ENCODE measurements at regions not wholly inside any gene's neighbourhood (a gene's known extent, or its start where the extent isn't known, plus 50 kb on each side); places are given as distances from the start of the nearest gene placed in this dataset.

- H3K9me2 ChIP-seq (replicated peaks; ENCODE audit: control insufficient read depth, low read length), result no peaks in the 10 kb centered on the region
- TF ChIP-seq CTCF (IDR thresholded peaks at IDR 0.05; ENCODE audit: low read depth, low read length, poor library complexity, severe bottlenecking) (no peak), EZH2phosphoT487 (IDR thresholded peaks at IDR 0.05; ENCODE audit: borderline replicate concordance, low read length) (no peak)
- no peak overlapping the region for H3K4me3 ChIP-seq (ENCODE audit: low read length)
Measured at GRCh38 chr21:35323947-35324346, 274.8 kb upstream of the RUNX1 start.

DNA sequence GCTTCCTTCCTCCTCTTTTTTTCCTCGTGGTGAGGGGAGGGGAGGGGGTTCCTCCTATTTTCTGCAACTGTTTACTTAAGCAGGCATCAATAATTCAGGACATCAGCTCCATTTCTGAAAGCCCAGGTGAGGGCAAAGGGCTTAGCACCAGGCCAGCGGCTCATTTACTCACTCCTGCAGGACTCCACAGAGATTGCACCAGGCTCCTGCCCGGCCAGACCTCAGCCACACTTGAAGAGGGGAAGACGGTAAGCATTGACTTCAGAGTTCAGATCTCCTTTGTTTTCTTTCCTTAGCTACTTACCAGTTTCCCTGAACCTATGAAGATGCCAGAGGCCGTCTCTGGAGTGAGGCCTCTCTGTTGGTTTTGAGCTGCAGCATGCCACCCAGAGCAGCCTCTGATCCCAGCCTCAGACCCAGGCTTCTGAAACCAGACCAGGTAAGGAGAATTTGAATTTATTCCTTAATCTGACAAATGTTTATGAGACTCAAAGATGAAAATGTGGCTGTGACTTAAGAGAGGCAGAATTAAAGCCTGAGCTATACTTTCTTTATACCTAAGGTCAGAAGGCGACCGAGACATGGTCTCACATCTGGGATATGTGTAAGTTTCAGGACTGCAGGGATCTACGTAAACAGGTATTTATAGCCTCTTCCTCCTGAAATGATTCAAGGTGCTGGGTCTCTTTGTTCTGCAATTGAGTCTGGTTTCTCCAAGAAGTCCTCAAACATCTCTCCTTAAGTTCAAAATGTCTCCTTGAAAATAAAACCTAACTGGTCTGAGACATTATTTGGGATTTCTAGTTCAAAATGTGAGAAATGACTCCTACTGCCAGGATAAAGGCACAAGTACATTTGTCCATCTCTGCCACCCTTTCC lies 272.5 kb upstream of the RUNX1 start:
- Histone ChIP-seq H3K36me3 (ENCODE audit: control insufficient read depth, low read length) (no peaks in the 10 kb centered on the region), H3K79me2 (ENCODE audit: control insufficient read depth, low read length) (no peaks in the 10 kb centered on the region), H3K9me2 (replicated peaks; ENCODE audit: control insufficient read depth, low read length) (no peaks in the 10 kb centered on the region), H3K4me1 (ENCODE audit: control insufficient read depth, low read length) (no peaks in the 10 kb centered on the region), H4K20me1 (ENCODE audit: control insufficient read depth, insufficient read depth, low read depth, low read length) (no peaks in the 10 kb centered on the region), H3K4me3 (ENCODE audit: low read length) (no peak overlapping the region), H3K27me3 (ENCODE audit: control insufficient read depth, low read length) (no peaks in the 10 kb centered on the region), H3K4me2 (ENCODE audit: low read length) (no peak overlapping the region), H3F3A (ENCODE audit: control insufficient read depth, insufficient read depth) (no peaks in the 10 kb centered on the region), H3K27ac (ENCODE audit: low read depth, low read length) (no peak overlapping the region), H3K9me3 (ENCODE audit: control insufficient read depth, insufficient read depth, low read length) (no peaks in the 10 kb centered on the region)
- TF ChIP-seq CTCF (IDR thresholded peaks at IDR 0.05; ENCODE audit: low read depth, low read length, poor library complexity, severe bottlenecking) (no peak), EZH2phosphoT487 (IDR thresholded peaks at IDR 0.05; ENCODE audit: borderline replicate concordance, low read length) (no peak)

More at GRCh38 chr21:35323947-35324346, 274.8 kb upstream of the RUNX1 start:
- Histone ChIP-seq H3K4me2 (ENCODE audit: low read length) (no peak overlapping the region), H3K9me3 (ENCODE audit: control insufficient read depth, insufficient read depth, low read length) (no peaks in the 10 kb centered on the region), H3K27me3 (ENCODE audit: control insufficient read depth, low read length) (no peaks in the 10 kb centered on the region), H3K36me3 (ENCODE audit: control insufficient read depth, low read length) (no peaks in the 10 kb centered on the region), H3K27ac (ENCODE audit: low read depth, low read length) (no peak overlapping the region), H3K79me2 (ENCODE audit: control insufficient read depth, low read length) (no peaks in the 10 kb centered on the region), H3F3A (ENCODE audit: control insufficient read depth, insufficient read depth) (no peaks in the 10 kb centered on the region), H4K20me1 (ENCODE audit: control insufficient read depth, insufficient read depth, low read depth, low read length) (no peaks in the 10 kb centered on the region), H3K4me1 (ENCODE audit: control insufficient read depth, low read length) (no peaks in the 10 kb centered on the region)

DNA sequence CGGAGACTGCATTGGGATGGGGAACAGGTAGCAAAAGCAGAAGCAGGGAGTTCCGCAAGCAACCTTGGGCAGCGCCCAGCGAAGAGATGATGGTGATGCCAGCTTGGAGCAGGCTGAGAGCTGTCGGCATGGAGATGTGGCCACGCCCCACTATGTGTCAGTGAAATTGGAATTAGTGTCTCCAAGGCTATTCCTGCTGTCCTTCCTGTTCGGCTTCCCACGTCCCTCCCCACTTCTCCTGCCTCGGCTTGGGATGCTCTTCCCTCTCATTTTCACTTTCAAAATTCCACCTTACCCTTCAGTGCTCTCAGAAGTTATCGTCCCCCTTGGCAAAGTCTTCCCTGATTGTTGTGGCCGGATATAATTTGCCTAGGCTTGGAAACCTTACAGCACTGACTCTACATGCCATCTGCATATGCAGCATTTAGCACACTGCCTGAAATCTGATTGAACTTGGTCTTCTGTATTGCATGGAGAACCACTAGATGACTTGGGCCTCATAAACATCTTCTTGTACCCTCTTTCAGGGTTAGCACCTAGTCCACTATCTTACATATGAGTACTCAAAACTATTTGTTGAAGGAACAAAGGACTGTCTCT lies 270.7 kb upstream of the RUNX1 start:
- Histone ChIP-seq H3K27me3 (ENCODE audit: control insufficient read depth, low read length) (no peaks in the 10 kb centered on the region), H3K9me2 (replicated peaks; ENCODE audit: control insufficient read depth, low read length) (no peaks in the 10 kb centered on the region), H3K4me2 (ENCODE audit: low read length) (no peak overlapping the region), H3K27ac (ENCODE audit: low read depth, low read length) (no peak overlapping the region), H3F3A (ENCODE audit: control insufficient read depth, insufficient read depth) (no peaks in the 10 kb centered on the region), H3K36me3 (ENCODE audit: control insufficient read depth, low read length) (no peaks in the 10 kb centered on the region), H3K79me2 (ENCODE audit: control insufficient read depth, low read length) (no peaks in the 10 kb centered on the region), H3K4me3 (ENCODE audit: low read length) (no peak overlapping the region), H4K20me1 (ENCODE audit: control insufficient read depth, insufficient read depth, low read depth, low read length) (no peaks in the 10 kb centered on the region), H3K4me1 (ENCODE audit: control insufficient read depth, low read length) (no peaks in the 10 kb centered on the region), H3K9me3 (ENCODE audit: control insufficient read depth, insufficient read depth, low read length) (no peaks in the 10 kb centered on the region)
- TF ChIP-seq CTCF (IDR thresholded peaks at IDR 0.05; ENCODE audit: low read depth, low read length, poor library complexity, severe bottlenecking), result no peak
- TF ChIP-seq EZH2phosphoT487 (IDR thresholded peaks at IDR 0.05; ENCODE audit: borderline replicate concordance, low read length), result no peak

Data from DOHH2 (cell line).